Loucy (cell line): ENCODE measurements at regions not wholly inside any gene's neighbourhood (a gene's known extent, or its start where the extent isn't known, plus 50 kb on each side); places are given as distances from the start of the nearest gene placed in this dataset.

ENCODE experiments used
- EZH2phosphoT487 ChIP-seq: fragments of 200-600 bp; IDR thresholded peaks from 2 replicates; pipeline ENCODE4 v1.6.1; 2018; ENCODE audit warnings: antibody characterized with exemption, mild to moderate bottlenecking, moderate library complexity, borderline replicate concordance
- TF ChIP-seq, protein P1 (sequence below): fragments of 200-600 bp; sonication (generic); conservative IDR thresholded peaks from 2 replicates; pipeline ENCODE4 v1.5.1; 2014; ENCODE audit warnings: mild to moderate bottlenecking, antibody characterized with exemption, low read length

DNA sequence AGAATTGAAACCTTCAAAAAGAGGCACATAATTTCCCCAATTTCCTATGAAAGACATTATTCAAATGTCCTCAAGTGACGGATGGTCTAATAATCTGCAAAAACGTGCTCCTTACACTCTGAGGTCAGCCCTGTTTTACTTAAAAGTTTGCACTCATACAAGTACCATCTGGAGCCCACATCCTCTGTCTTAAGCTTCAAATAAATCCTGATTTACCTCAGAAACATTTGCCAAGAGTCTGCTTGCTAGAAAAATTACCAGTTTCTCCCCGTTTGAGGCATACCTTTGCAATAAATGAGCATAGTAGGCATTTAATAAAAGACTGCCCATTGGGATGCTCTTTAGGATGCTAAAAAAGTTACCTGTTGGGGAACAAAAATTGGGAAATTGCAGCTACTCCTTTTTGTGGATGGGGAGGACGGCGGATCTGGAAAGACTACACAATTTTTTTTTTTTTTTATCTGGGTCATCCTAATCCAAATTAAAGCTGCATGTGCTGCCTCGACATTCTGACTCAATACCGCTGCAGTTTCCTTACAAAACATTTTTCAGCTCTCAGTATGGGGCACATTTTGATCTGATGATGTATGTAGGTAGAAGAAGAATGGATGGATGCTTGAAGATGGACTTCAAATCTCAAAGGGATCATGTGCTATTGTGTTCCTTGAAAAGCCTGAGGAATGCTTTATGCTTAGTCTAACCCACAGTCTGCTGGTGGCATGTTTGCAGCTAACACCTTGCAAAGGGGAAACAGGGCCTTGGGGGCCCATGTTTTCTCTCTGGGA is 233.7 kb upstream of the ADAMTS9 start:
- TF ChIP-seq, protein P1, sequence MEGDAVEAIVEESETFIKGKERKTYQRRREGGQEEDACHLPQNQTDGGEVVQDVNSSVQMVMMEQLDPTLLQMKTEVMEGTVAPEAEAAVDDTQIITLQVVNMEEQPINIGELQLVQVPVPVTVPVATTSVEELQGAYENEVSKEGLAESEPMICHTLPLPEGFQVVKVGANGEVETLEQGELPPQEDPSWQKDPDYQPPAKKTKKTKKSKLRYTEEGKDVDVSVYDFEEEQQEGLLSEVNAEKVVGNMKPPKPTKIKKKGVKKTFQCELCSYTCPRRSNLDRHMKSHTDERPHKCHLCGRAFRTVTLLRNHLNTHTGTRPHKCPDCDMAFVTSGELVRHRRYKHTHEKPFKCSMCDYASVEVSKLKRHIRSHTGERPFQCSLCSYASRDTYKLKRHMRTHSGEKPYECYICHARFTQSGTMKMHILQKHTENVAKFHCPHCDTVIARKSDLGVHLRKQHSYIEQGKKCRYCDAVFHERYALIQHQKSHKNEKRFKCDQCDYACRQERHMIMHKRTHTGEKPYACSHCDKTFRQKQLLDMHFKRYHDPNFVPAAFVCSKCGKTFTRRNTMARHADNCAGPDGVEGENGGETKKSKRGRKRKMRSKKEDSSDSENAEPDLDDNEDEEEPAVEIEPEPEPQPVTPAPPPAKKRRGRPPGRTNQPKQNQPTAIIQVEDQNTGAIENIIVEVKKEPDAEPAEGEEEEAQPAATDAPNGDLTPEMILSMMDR, result no peak
- no peak for TF ChIP-seq EZH2phosphoT487
